Naive thymus-derived CD4-positive, alpha-beta T cell (primary cell): ENCODE measurements at regions not wholly inside any gene's neighbourhood (a gene's known extent, or its start where the extent isn't known, plus 50 kb on each side); places are given as distances from the start of the nearest gene placed in this dataset.

Experiments used
- ATAC-seq: fragments of 150-1000 bp; cut with Tn5 transposase; 2 replicates; pipeline ENCODE4 v1.10.0; 2021; ENCODE audit warnings: mild to moderate bottlenecking, moderate library complexity
- CTCF ChIA-PET: fragments of 350-600 bp; sonication (Branson Sonifier 250); formaldehyde crosslinking; loops from one replicate; lab custom pipeline; 2021; ENCODE audit warnings: antibody characterized with exemption; lab: Charles Lee
- POLR2A ChIA-PET: fragments of 350-600 bp; sonication (Branson Sonifier 250); formaldehyde crosslinking; loops from one replicate; lab custom pipeline; 2021; ENCODE audit warnings: antibody characterized with exemption, inconsistent platforms; lab: Charles Lee
- DNase-seq, 9 donors: peaks; one replicate each; pipeline versions ENCODE4 v3.0.0 to v3.0.0-alpha.2; 2020 to 2022; ENCODE audit warnings: mixed read lengths in 1 of 9
- H3K27ac ChIP-seq: one replicate; pipeline ENCODE4 v1.7.0; 2013; ENCODE audit warnings: mild to moderate bottlenecking, low read depth, low read length, moderate library complexity
- H3K27me3 ChIP-seq, 2 donors: one replicate each; pipeline ENCODE4 v1.7.0; 2013; ENCODE audit warnings: low read length in 2 of 2, mild to moderate bottlenecking in 2 of 2, moderate library complexity in 2 of 2; ENCODE audit not compliant: control insufficient read depth in 2 of 2, insufficient read depth in 2 of 2
- H3K36me3 ChIP-seq, 3 experiments: 1 replicate in 2 of 3; 2 replicates in 1 of 3; pipeline ENCODE4 v1.7.0; 2013; ENCODE audit warnings: low read length in 3 of 3, mild to moderate bottlenecking in 3 of 3, moderate library complexity in 1 of 3; ENCODE audit not compliant: insufficient read depth in 3 of 3, control insufficient read depth in 2 of 3
- H3K4me1 ChIP-seq, 2 donors: one replicate each; pipeline ENCODE4 v1.7.0; 2013; ENCODE audit warnings: low read length in 2 of 2, mild to moderate bottlenecking in 2 of 2, moderate library complexity in 1 of 2; ENCODE audit not compliant: control insufficient read depth in 2 of 2, insufficient read depth in 2 of 2
- H3K4me3 ChIP-seq: 2 replicates; pipeline ENCODE4 v1.7.0; 2013; ENCODE audit warnings: mild to moderate bottlenecking, low read length
- H3K9me3 ChIP-seq, 3 experiments: 1 replicate in 2 of 3; 2 replicates in 1 of 3; pipeline ENCODE4 v1.7.0; 2013; ENCODE audit warnings: low read length in 3 of 3; ENCODE audit not compliant: control insufficient read depth in 2 of 3
- H3K27ac Mint-ChIP-seq, 9 donors: one replicate each; pipeline ENCODE4 v1.8.0; 2020 to 2022; ENCODE audit warnings: mixed read lengths in 9 of 9, mild to moderate bottlenecking in 8 of 9, moderate library complexity in 5 of 9, inconsistent platforms in 2 of 9
- H3K27me3 Mint-ChIP-seq, 5 donors: one replicate each; pipeline ENCODE4 v1.8.0; 2021 to 2022; ENCODE audit warnings: mixed read lengths in 5 of 5, mild to moderate bottlenecking in 1 of 5
- H3K36me3 Mint-ChIP-seq, 5 donors: one replicate each; pipeline ENCODE4 v1.8.0; 2020 to 2022; ENCODE audit warnings: mixed read lengths in 5 of 5, mild to moderate bottlenecking in 3 of 5, inconsistent platforms in 1 of 5
- H3K4me1 Mint-ChIP-seq, 7 donors: one replicate each; pipeline ENCODE4 v1.8.0; 2020 to 2022; ENCODE audit warnings: mixed read lengths in 7 of 7, mild to moderate bottlenecking in 3 of 7, inconsistent platforms in 1 of 7
- H3K4me3 Mint-ChIP-seq, 10 donors: one replicate each; pipeline ENCODE4 v1.8.0; 2020 to 2022; ENCODE audit warnings: mild to moderate bottlenecking in 10 of 10, mixed read lengths in 10 of 10, moderate library complexity in 6 of 10, inconsistent platforms in 2 of 10
- H3K9me3 Mint-ChIP-seq, 11 donors: one replicate each; pipeline ENCODE4 v1.8.0; 2020 to 2022; ENCODE audit warnings: mixed read lengths in 11 of 11, mild to moderate bottlenecking in 4 of 11, inconsistent platforms in 1 of 11, moderate library complexity in 1 of 11
- intact Hi-C, 2 donors: fragments of 100-400 bp; cut with micrococcal nuclease; formaldehyde crosslinking; loops; one replicate each; pipeline ENCODE4 v1.15.1; 2023

- Mint-ChIP-seq H3K9me3 (peaks cover 0 to 8% (median 0%) of the 10 kb centered on the region in 11 donors), H3K27ac (no peak overlapping the region), H3K4me1 (no peaks in the 10 kb centered on the region), H3K36me3 (no peaks in the 10 kb centered on the region), H3K27me3 (no peaks in the 10 kb centered on the region), H3K4me3 (no peak overlapping the region)
- no peak overlapping the region for H3K27ac ChIP-seq
- ATAC-seq (no peak), DNase-seq (no peak)
- ChIA-PET CTCF (no interaction called here), POLR2A (no interaction called here)
- no peaks in the 10 kb centered on the region for H3K27me3 ChIP-seq
- H3K36me3 ChIP-seq = no peaks in the 10 kb centered on the region
- no peaks in the 10 kb centered on the region for H3K4me1 ChIP-seq
- no peak overlapping the region for H3K4me3 ChIP-seq
- H3K9me3 ChIP-seq = no peaks in the 10 kb centered on the region
- intact Hi-C loops = no loop called here
Measured at GRCh38 chr17:53141280-53141679, 681.4 kb upstream of the KIF2B start.

- no peaks in the 10 kb centered on the region for H3K27me3 Mint-ChIP-seq
- intact Hi-C loops = no loop called here
- H3K4me3 Mint-ChIP-seq = no peak overlapping the region
- no peaks in the 10 kb centered on the region for H3K36me3 Mint-ChIP-seq
- no peak for DNase-seq
- no peak for ATAC-seq
- H3K9me3 ChIP-seq = no peaks in the 10 kb centered on the region
- H3K4me1 ChIP-seq = no peaks in the 10 kb centered on the region
- no peaks in the 10 kb centered on the region for H3K36me3 ChIP-seq
- CTCF ChIA-PET = no interaction called here
- H3K4me1 Mint-ChIP-seq = no peaks in the 10 kb centered on the region
- no peak overlapping the region for H3K4me3 ChIP-seq
- H3K27ac ChIP-seq = no peak overlapping the region
- POLR2A ChIA-PET = no interaction called here
- peaks cover 0 to 8% (median 0%) of the 10 kb centered on the region in 11 donors for H3K9me3 Mint-ChIP-seq
- no peaks in the 10 kb centered on the region for H3K27me3 ChIP-seq
- H3K27ac Mint-ChIP-seq = no peak overlapping the region
Measured at GRCh38 chr17:53137869-53138268, 684.9 kb upstream of the KIF2B start.

GRCh38 chr17:53135969-53136368 lies 686.8 kb upstream of the KIF2B start:
- Mint-ChIP-seq H3K27me3 (no peaks in the 10 kb centered on the region), H3K9me3 (peaks cover 0 to 7% (median 0%) of the 10 kb centered on the region in 11 donors), H3K4me3 (no peak overlapping the region), H3K27ac (no peak overlapping the region), H3K36me3 (no peaks in the 10 kb centered on the region), H3K4me1 (no peaks in the 10 kb centered on the region)
- Histone ChIP-seq H3K4me3 (no peak overlapping the region), H3K27ac (no peak overlapping the region), H3K36me3 (no peaks in the 10 kb centered on the region), H3K27me3 (no peaks in the 10 kb centered on the region), H3K4me1 (no peaks in the 10 kb centered on the region), H3K9me3 (no peaks in the 10 kb centered on the region)
- ATAC-seq (no peak), DNase-seq (no peak)
- intact Hi-C loops = no loop called here
- ChIA-PET POLR2A (no interaction called here), CTCF (no interaction called here)

- intact Hi-C loops = no loop called here
Measured at GRCh38 chr17:53134548-53134947, 688.2 kb upstream of the KIF2B start.

GRCh38 chr17:53133876-53134275 lies 688.9 kb upstream of the KIF2B start:
- Histone ChIP-seq H3K27me3 (no peaks in the 10 kb centered on the region), H3K9me3 (no peaks in the 10 kb centered on the region), H3K36me3 (no peaks in the 10 kb centered on the region), H3K4me3 (no peak overlapping the region), H3K27ac (no peak overlapping the region), H3K4me1 (no peaks in the 10 kb centered on the region)
- Mint-ChIP-seq H3K27me3 (no peaks in the 10 kb centered on the region), H3K4me3 (no peak overlapping the region), H3K36me3 (no peaks in the 10 kb centered on the region), H3K4me1 (no peaks in the 10 kb centered on the region), H3K27ac (no peak overlapping the region), H3K9me3 (peaks cover 0 to 7% (median 0%) of the 10 kb centered on the region in 11 donors)
- ATAC-seq = no peak
- intact Hi-C loops = no loop called here
- POLR2A ChIA-PET = no interaction called here
- CTCF ChIA-PET = no interaction called here
- DNase-seq = no peak

More at GRCh38 chr17:53134548-53134947, 688.2 kb upstream of the KIF2B start:
- Histone ChIP-seq H3K4me1 (no peaks in the 10 kb centered on the region), H3K9me3 (no peaks in the 10 kb centered on the region), H3K27me3 (no peaks in the 10 kb centered on the region), H3K27ac (no peak overlapping the region), H3K4me3 (no peak overlapping the region), H3K36me3 (no peaks in the 10 kb centered on the region)
- ATAC-seq (no peak), DNase-seq (no peak)
- ChIA-PET POLR2A (no interaction called here), CTCF (no interaction called here)
- H3K9me3 Mint-ChIP-seq = peaks cover 0 to 7% (median 0%) of the 10 kb centered on the region in 11 donors
- no peak overlapping the region for H3K4me3 Mint-ChIP-seq
- no peaks in the 10 kb centered on the region for H3K27me3 Mint-ChIP-seq
- H3K36me3 Mint-ChIP-seq = no peaks in the 10 kb centered on the region
- H3K4me1 Mint-ChIP-seq = no peaks in the 10 kb centered on the region
- H3K27ac Mint-ChIP-seq = no peak overlapping the region

- Mint-ChIP-seq H3K9me3 (peaks cover 0 to 4% (median 0%) of the 10 kb centered on the region in 11 donors), H3K36me3 (no peaks in the 10 kb centered on the region), H3K4me3 (no peak overlapping the region), H3K27me3 (no peaks in the 10 kb centered on the region), H3K27ac (no peak overlapping the region), H3K4me1 (no peaks in the 10 kb centered on the region)
- ChIA-PET CTCF (no interaction called here), POLR2A (no interaction called here)
- Histone ChIP-seq H3K9me3 (no peaks in the 10 kb centered on the region), H3K27me3 (no peaks in the 10 kb centered on the region), H3K4me1 (no peaks in the 10 kb centered on the region), H3K4me3 (no peak overlapping the region), H3K36me3 (no peaks in the 10 kb centered on the region), H3K27ac (no peak overlapping the region)
- intact Hi-C loops = no loop called here
- DNase-seq (no peak), ATAC-seq (no peak)
Measured at GRCh38 chr17:53129863-53130262, 692.9 kb upstream of the KIF2B start.

GRCh38 chr17:53127331-53127730 lies 695.4 kb upstream of the KIF2B start:
- H3K36me3 Mint-ChIP-seq = no peaks in the 10 kb centered on the region
- no peaks in the 10 kb centered on the region for H3K27me3 Mint-ChIP-seq
- POLR2A ChIA-PET = no interaction called here
- CTCF ChIA-PET = no interaction called here
- H3K9me3 Mint-ChIP-seq = peaks cover 0 to 16% (median 0%) of the 10 kb centered on the region in 11 donors
- intact Hi-C loops = no loop called here
- no peaks in the 10 kb centered on the region for H3K9me3 ChIP-seq
- H3K4me1 ChIP-seq = no peaks in the 10 kb centered on the region
- no peak overlapping the region for H3K27ac ChIP-seq
- no peak overlapping the region for H3K4me3 Mint-ChIP-seq
- no peak overlapping the region for H3K27ac Mint-ChIP-seq
- H3K27me3 ChIP-seq = no peaks in the 10 kb centered on the region
- H3K4me3 ChIP-seq = no peak overlapping the region
- ATAC-seq = no peak
- no peaks in the 10 kb centered on the region for H3K4me1 Mint-ChIP-seq
- no peak for DNase-seq
- H3K36me3 ChIP-seq = no peaks in the 10 kb centered on the region
